ENCODE measurements at regions not wholly inside any gene's neighbourhood (a gene's known extent, or its start where the extent isn't known, plus 50 kb on each side); places are given as distances from the start of the nearest gene placed in this dataset.
A peak's percentile ranks its signal among the peaks of the same experiment; 100 is the strongest.

GRCh38 chr2:3122525-3122924 lies 255.1 kb downstream of the EIPR1 start:
- CTCF ChIA-PET = no interaction called here
- Histone ChIP-seq H3K27ac (ENCODE audit: low read depth, low read length) (no peak overlapping the region), H3K4me3 (ENCODE audit: low read length) (no peak overlapping the region), H3K27me3 (ENCODE audit: insufficient read depth, low read length, poor library complexity, severe bottlenecking) (no peaks in the 10 kb centered on the region), H3K36me3 (ENCODE audit: insufficient read depth, low read length) (no peaks in the 10 kb centered on the region), H3K9me3 (ENCODE audit: low read length) (no peaks in the 10 kb centered on the region), H3K4me1 (ENCODE audit: insufficient read depth, low read length) (no peaks in the 10 kb centered on the region)
- H3K27me3 Mint-ChIP-seq = peaks cover 0 to 5% of the 10 kb centered on the region in 2 donors
- POLR2A ChIA-PET = no interaction called here
- H3K36me3 Mint-ChIP-seq = peaks cover 0 to 8% (median 1%) of the 10 kb centered on the region in 3 donors
- peaks cover 0 to 3% (median 2%) of the 10 kb centered on the region in 3 donors for H3K4me1 Mint-ChIP-seq
- H3K27ac Mint-ChIP-seq = no peak overlapping the region
- H3K4me3 Mint-ChIP-seq = no peak overlapping the region
- DNase-seq = no peak
- peaks cover 0 to 2% (median 0%) of the 10 kb centered on the region in 5 donors for H3K9me3 Mint-ChIP-seq

GRCh38 chr2:3121601-3122000 lies 256.0 kb downstream of the EIPR1 start:
- Histone ChIP-seq H3K36me3 (ENCODE audit: insufficient read depth, low read length) (no peaks in the 10 kb centered on the region), H3K27ac (ENCODE audit: low read depth, low read length) (no peak overlapping the region), H3K27me3 (ENCODE audit: insufficient read depth, low read length, poor library complexity, severe bottlenecking) (no peaks in the 10 kb centered on the region), H3K4me3 (ENCODE audit: low read length) (no peak overlapping the region), H3K9me3 (ENCODE audit: low read length) (no peaks in the 10 kb centered on the region), H3K4me1 (ENCODE audit: insufficient read depth, low read length) (no peaks in the 10 kb centered on the region)
- Mint-ChIP-seq H3K4me3 (no peak overlapping the region), H3K27me3 (peaks cover 0 to 5% of the 10 kb centered on the region in 2 donors), H3K9me3 (peaks cover 0 to 2% (median 0%) of the 10 kb centered on the region in 5 donors), H3K4me1 (no peaks in the 10 kb centered on the region), H3K36me3 (peaks cover 0 to 8% (median 1%) of the 10 kb centered on the region in 3 donors), H3K27ac (no peak overlapping the region)
- ChIA-PET POLR2A (no interaction called here), CTCF (no interaction called here)
- no peak for DNase-seq

GRCh38 chr2:3117650-3118216 lies 259.9 kb downstream of the EIPR1 start:
- Mint-ChIP-seq H3K27me3 (peaks cover 1 to 5% of the 10 kb centered on the region in 2 donors), H3K4me3 (no peak overlapping the region), H3K9me3 (peaks cover 0 to 2% (median 0%) of the 10 kb centered on the region in 5 donors), H3K4me1 (no peaks in the 10 kb centered on the region), H3K27ac (no peak overlapping the region), H3K36me3 (peaks cover 0 to 8% (median 1%) of the 10 kb centered on the region in 3 donors)
- POLR2A ChIA-PET = no interaction called here
- CTCF ChIA-PET = no interaction called here
- Histone ChIP-seq H3K9me3 (ENCODE audit: low read length) (no peaks in the 10 kb centered on the region), H3K4me3 (ENCODE audit: low read length) (no peak overlapping the region), H3K36me3 (ENCODE audit: insufficient read depth, low read length) (no peaks in the 10 kb centered on the region), H3K4me1 (ENCODE audit: insufficient read depth, low read length) (no peaks in the 10 kb centered on the region), H3K27ac (ENCODE audit: low read depth, low read length) (no peak overlapping the region), H3K27me3 (ENCODE audit: insufficient read depth, low read length, poor library complexity, severe bottlenecking) (no peaks in the 10 kb centered on the region)
- no peak for DNase-seq

- ChIA-PET CTCF (no interaction called here), POLR2A (no interaction called here)
- no peaks in the 10 kb centered on the region for H3K4me1 Mint-ChIP-seq
- peaks cover 1 to 5% of the 10 kb centered on the region in 2 donors for H3K27me3 Mint-ChIP-seq
- no peak overlapping the region for H3K27ac Mint-ChIP-seq
- no peak overlapping the region for H3K27ac ChIP-seq (ENCODE audit: low read depth, low read length)
- H3K36me3 ChIP-seq (ENCODE audit: insufficient read depth, low read length) = no peaks in the 10 kb centered on the region
- H3K4me3 Mint-ChIP-seq = no peak overlapping the region
- H3K4me1 ChIP-seq (ENCODE audit: insufficient read depth, low read length) = no peaks in the 10 kb centered on the region
- H3K9me3 Mint-ChIP-seq = peaks cover 0 to 2% (median 0%) of the 10 kb centered on the region in 5 donors
- no peak overlapping the region for H3K4me3 ChIP-seq (ENCODE audit: low read length)
- no peaks in the 10 kb centered on the region for H3K9me3 ChIP-seq (ENCODE audit: low read length)
- H3K27me3 ChIP-seq (ENCODE audit: insufficient read depth, low read length, poor library complexity, severe bottlenecking) = no peaks in the 10 kb centered on the region
- DNase-seq = no peak
- peaks cover 0 to 5% (median 1%) of the 10 kb centered on the region in 3 donors for H3K36me3 Mint-ChIP-seq
Observed at GRCh38 chr2:3116371-3116770, 261.2 kb downstream of the EIPR1 start.

- H3K27ac ChIP-seq (ENCODE audit: low read depth, low read length) = no peak overlapping the region
- H3K4me3 Mint-ChIP-seq = no peak overlapping the region
- H3K36me3 ChIP-seq (ENCODE audit: insufficient read depth, low read length) = no peaks in the 10 kb centered on the region
- DNase-seq = no peak
- no peaks in the 10 kb centered on the region for H3K27me3 ChIP-seq (ENCODE audit: insufficient read depth, low read length, poor library complexity, severe bottlenecking)
- CTCF ChIA-PET = no interaction called here
- POLR2A ChIA-PET = no interaction called here
- no peaks in the 10 kb centered on the region for H3K9me3 ChIP-seq (ENCODE audit: low read length)
- H3K4me1 Mint-ChIP-seq = no peaks in the 10 kb centered on the region
- H3K4me1 ChIP-seq (ENCODE audit: insufficient read depth, low read length) = no peaks in the 10 kb centered on the region
- H3K9me3 Mint-ChIP-seq = peaks cover 0 to 2% (median 0%) of the 10 kb centered on the region in 5 donors
- H3K27ac Mint-ChIP-seq = no peak overlapping the region
- H3K4me3 ChIP-seq (ENCODE audit: low read length) = no peak overlapping the region
- peaks cover 0 to 4% (median 1%) of the 10 kb centered on the region in 3 donors for H3K36me3 Mint-ChIP-seq
- peaks cover 1 to 5% of the 10 kb centered on the region in 2 donors for H3K27me3 Mint-ChIP-seq
Observed at GRCh38 chr2:3115301-3116042, 262.1 kb downstream of the EIPR1 start.

- DNase-seq = no peak
- Mint-ChIP-seq H3K4me3 (no peak overlapping the region), H3K27ac (peak overlapping the region in 1 of 8 donors; percentile 91)
Observed at GRCh38 chr2:3114406-3115185, 263.0 kb downstream of the EIPR1 start.

GRCh38 chr2:3113769-3114168 lies 263.8 kb downstream of the EIPR1 start:
- peaks cover 1 to 5% of the 10 kb centered on the region in 2 donors for H3K27me3 Mint-ChIP-seq
- H3K4me1 Mint-ChIP-seq = no peaks in the 10 kb centered on the region
- DNase-seq = no peak
- H3K36me3 Mint-ChIP-seq = peaks cover 0 to 4% (median 1%) of the 10 kb centered on the region in 3 donors
- Histone ChIP-seq H3K36me3 (ENCODE audit: insufficient read depth, low read length) (no peaks in the 10 kb centered on the region), H3K9me3 (ENCODE audit: low read length) (no peaks in the 10 kb centered on the region), H3K4me1 (ENCODE audit: insufficient read depth, low read length) (no peaks in the 10 kb centered on the region), H3K27me3 (ENCODE audit: insufficient read depth, low read length, poor library complexity, severe bottlenecking) (no peaks in the 10 kb centered on the region), H3K27ac (ENCODE audit: low read depth, low read length) (no peak overlapping the region), H3K4me3 (ENCODE audit: low read length) (no peak overlapping the region)
- peak overlapping the region in 1 of 8 donors; percentile 65 for H3K27ac Mint-ChIP-seq
- no peak overlapping the region for H3K4me3 Mint-ChIP-seq
- H3K9me3 Mint-ChIP-seq = peaks cover 0 to 2% (median 0%) of the 10 kb centered on the region in 5 donors
- POLR2A ChIA-PET = no interaction called here
- CTCF ChIA-PET = no interaction called here

More at GRCh38 chr2:3114406-3115185, 263.0 kb downstream of the EIPR1 start:
- no peaks in the 10 kb centered on the region for H3K4me1 Mint-ChIP-seq
- CTCF ChIA-PET = no interaction called here
- no peaks in the 10 kb centered on the region for H3K27me3 ChIP-seq (ENCODE audit: insufficient read depth, low read length, poor library complexity, severe bottlenecking)
- POLR2A ChIA-PET = no interaction called here
- no peaks in the 10 kb centered on the region for H3K4me1 ChIP-seq (ENCODE audit: insufficient read depth, low read length)
- H3K9me3 ChIP-seq (ENCODE audit: low read length) = no peaks in the 10 kb centered on the region
- peaks cover 1 to 5% of the 10 kb centered on the region in 2 donors for H3K27me3 Mint-ChIP-seq
- H3K27ac ChIP-seq (ENCODE audit: low read depth, low read length) = no peak overlapping the region
- peaks cover 0 to 2% (median 0%) of the 10 kb centered on the region in 5 donors for H3K9me3 Mint-ChIP-seq
- peaks cover 0 to 4% (median 1%) of the 10 kb centered on the region in 3 donors for H3K36me3 Mint-ChIP-seq
- H3K36me3 ChIP-seq (ENCODE audit: insufficient read depth, low read length) = no peaks in the 10 kb centered on the region
- no peak overlapping the region for H3K4me3 ChIP-seq (ENCODE audit: low read length)

GRCh38 chr2:3113122-3113521 lies 264.5 kb downstream of the EIPR1 start:
- no peak overlapping the region for H3K4me3 Mint-ChIP-seq
- peaks cover 0 to 1% (median 0%) of the 10 kb centered on the region in 5 donors for H3K9me3 Mint-ChIP-seq
- peaks cover 0 to 4% (median under 1%) of the 10 kb centered on the region in 3 donors for H3K36me3 Mint-ChIP-seq
- no peak for DNase-seq
- no peaks in the 10 kb centered on the region for H3K27me3 ChIP-seq (ENCODE audit: insufficient read depth, low read length, poor library complexity, severe bottlenecking)
- POLR2A ChIA-PET = no interaction called here
- no peak overlapping the region for H3K27ac ChIP-seq (ENCODE audit: low read depth, low read length)
- no peak overlapping the region for H3K27ac Mint-ChIP-seq
- H3K36me3 ChIP-seq (ENCODE audit: insufficient read depth, low read length) = no peaks in the 10 kb centered on the region
- H3K27me3 Mint-ChIP-seq = peaks cover 1 to 4% of the 10 kb centered on the region in 2 donors
- no peaks in the 10 kb centered on the region for H3K9me3 ChIP-seq (ENCODE audit: low read length)
- no peaks in the 10 kb centered on the region for H3K4me1 Mint-ChIP-seq
- H3K4me1 ChIP-seq (ENCODE audit: insufficient read depth, low read length) = no peaks in the 10 kb centered on the region
- no peak overlapping the region for H3K4me3 ChIP-seq (ENCODE audit: low read length)
- CTCF ChIA-PET = no interaction called here
